ENCODE measurements at regions not wholly inside any gene's neighbourhood (a gene's known extent, or its start where the extent isn't known, plus 50 kb on each side); places are given as distances from the start of the nearest gene placed in this dataset.

DNA sequence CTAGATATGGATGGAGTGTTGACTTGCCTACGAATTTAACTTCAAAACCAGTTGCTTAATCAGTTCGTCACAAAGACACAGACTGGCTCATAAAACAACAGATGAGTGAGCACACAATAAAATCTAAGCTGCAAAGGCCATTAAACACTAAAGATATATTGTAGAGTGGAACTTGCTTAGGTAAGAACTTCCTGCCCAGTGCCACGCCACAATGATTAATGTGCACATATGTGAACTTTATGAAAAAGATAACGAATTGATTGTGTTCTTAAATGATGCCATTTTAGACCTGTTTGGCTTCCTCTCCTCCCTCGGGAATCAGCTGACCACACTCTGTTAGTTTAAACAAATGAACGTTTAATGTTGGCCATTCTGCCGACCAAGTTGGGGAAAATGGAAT, 2031.3 kb upstream of the CELF4 start:
- Histone ChIP-seq H3K9me3 (ENCODE audit: low read length) (no peaks in the 10 kb centered on the region), H2AFZ (ENCODE audit: low read length) (no peak overlapping the region), H3K4me1 (ENCODE audit: insufficient read depth, low read length, poor library complexity, severe bottlenecking) (no peaks in the 10 kb centered on the region), H3K27ac (ENCODE audit: low read depth, low read length, poor library complexity, severe bottlenecking) (no peak overlapping the region), H3K4me2 (ENCODE audit: low read length) (no peak overlapping the region), H3K9me2 (ENCODE audit: insufficient read depth, low read length) (no peaks in the 10 kb centered on the region), H3K36me3 (ENCODE audit: insufficient read depth, low read length) (no peaks in the 10 kb centered on the region), H3K79me2 (ENCODE audit: insufficient read depth, low read depth, low read length) (no peaks in the 10 kb centered on the region), H4K20me1 (ENCODE audit: insufficient read depth, low read length) (no peaks in the 10 kb centered on the region), H3K4me3 (ENCODE audit: low read depth, low read length, poor library complexity, severe bottlenecking) (no peak overlapping the region)
- BruUV-seq (replicated peaks): no TSS peak
- ChIA-PET POLR2A (no interaction called here), CTCF (ENCODE audit: unreplicated experiment) (no interaction called here)
- DNase-seq (ENCODE audit: low spot score): no peak
- intact Hi-C loops (cut with micrococcal nuclease; ENCODE audit: unreplicated experiment): no loop called here
- TF ChIP-seq, protein P1, sequence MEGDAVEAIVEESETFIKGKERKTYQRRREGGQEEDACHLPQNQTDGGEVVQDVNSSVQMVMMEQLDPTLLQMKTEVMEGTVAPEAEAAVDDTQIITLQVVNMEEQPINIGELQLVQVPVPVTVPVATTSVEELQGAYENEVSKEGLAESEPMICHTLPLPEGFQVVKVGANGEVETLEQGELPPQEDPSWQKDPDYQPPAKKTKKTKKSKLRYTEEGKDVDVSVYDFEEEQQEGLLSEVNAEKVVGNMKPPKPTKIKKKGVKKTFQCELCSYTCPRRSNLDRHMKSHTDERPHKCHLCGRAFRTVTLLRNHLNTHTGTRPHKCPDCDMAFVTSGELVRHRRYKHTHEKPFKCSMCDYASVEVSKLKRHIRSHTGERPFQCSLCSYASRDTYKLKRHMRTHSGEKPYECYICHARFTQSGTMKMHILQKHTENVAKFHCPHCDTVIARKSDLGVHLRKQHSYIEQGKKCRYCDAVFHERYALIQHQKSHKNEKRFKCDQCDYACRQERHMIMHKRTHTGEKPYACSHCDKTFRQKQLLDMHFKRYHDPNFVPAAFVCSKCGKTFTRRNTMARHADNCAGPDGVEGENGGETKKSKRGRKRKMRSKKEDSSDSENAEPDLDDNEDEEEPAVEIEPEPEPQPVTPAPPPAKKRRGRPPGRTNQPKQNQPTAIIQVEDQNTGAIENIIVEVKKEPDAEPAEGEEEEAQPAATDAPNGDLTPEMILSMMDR (conservative IDR thresholded peaks at IDR 0.05; ENCODE audit: low read length): no peak
- no peak for TF ChIP-seq EZH2phosphoT487 (IDR thresholded peaks at IDR 0.05; ENCODE audit: borderline replicate concordance, low read depth, low read length)

- ChIA-PET CTCF (ENCODE audit: unreplicated experiment) (no interaction called here), POLR2A (no interaction called here)
- Histone ChIP-seq H3K36me3 (ENCODE audit: insufficient read depth, low read length) (no peaks in the 10 kb centered on the region), H3K79me2 (ENCODE audit: insufficient read depth, low read depth, low read length) (no peaks in the 10 kb centered on the region), H3K4me3 (ENCODE audit: low read depth, low read length, poor library complexity, severe bottlenecking) (no peak overlapping the region), H3K9me3 (ENCODE audit: low read length) (no peaks in the 10 kb centered on the region), H3K27ac (ENCODE audit: low read depth, low read length, poor library complexity, severe bottlenecking) (no peak overlapping the region), H3K9me2 (ENCODE audit: insufficient read depth, low read length) (no peaks in the 10 kb centered on the region), H3K4me1 (ENCODE audit: insufficient read depth, low read length, poor library complexity, severe bottlenecking) (no peaks in the 10 kb centered on the region), H2AFZ (ENCODE audit: low read length) (no peak overlapping the region), H4K20me1 (ENCODE audit: insufficient read depth, low read length) (no peaks in the 10 kb centered on the region), H3K4me2 (ENCODE audit: low read length) (no peak overlapping the region)
- DNase-seq (ENCODE audit: low spot score): no peak
- no TSS peak for BruUV-seq (replicated peaks)
- intact Hi-C loops (cut with micrococcal nuclease; ENCODE audit: unreplicated experiment): no loop called here
- no peak for TF ChIP-seq EZH2phosphoT487 (IDR thresholded peaks at IDR 0.05; ENCODE audit: borderline replicate concordance, low read depth, low read length)
- TF ChIP-seq, protein P1 (conservative IDR thresholded peaks at IDR 0.05; ENCODE audit: low read length): no peak
These were observed 2030.6 kb upstream of the CELF4 start for GRCh38 chr18:39596221-39596620.

- Histone ChIP-seq H3K79me2 (ENCODE audit: insufficient read depth, low read depth, low read length) (no peaks in the 10 kb centered on the region), H3K4me3 (ENCODE audit: low read depth, low read length, poor library complexity, severe bottlenecking) (no peak overlapping the region), H3K9me2 (ENCODE audit: insufficient read depth, low read length) (no peaks in the 10 kb centered on the region), H3K9me3 (ENCODE audit: low read length) (no peaks in the 10 kb centered on the region), H3K4me1 (ENCODE audit: insufficient read depth, low read length, poor library complexity, severe bottlenecking) (no peaks in the 10 kb centered on the region), H3K27ac (ENCODE audit: low read depth, low read length, poor library complexity, severe bottlenecking) (no peak overlapping the region), H4K20me1 (ENCODE audit: insufficient read depth, low read length) (no peaks in the 10 kb centered on the region), H2AFZ (ENCODE audit: low read length) (no peak overlapping the region), H3K4me2 (ENCODE audit: low read length) (no peak overlapping the region), H3K36me3 (ENCODE audit: insufficient read depth, low read length) (no peaks in the 10 kb centered on the region)
- DNase-seq (ENCODE audit: low spot score): no peak
- intact Hi-C loops (cut with micrococcal nuclease; ENCODE audit: unreplicated experiment): no loop called here
- BruUV-seq (replicated peaks): no TSS peak
- POLR2A ChIA-PET: no interaction called here
- CTCF ChIA-PET (ENCODE audit: unreplicated experiment): no interaction called here
- no peak for TF ChIP-seq EZH2phosphoT487 (IDR thresholded peaks at IDR 0.05; ENCODE audit: borderline replicate concordance, low read depth, low read length)
- TF ChIP-seq, protein P1 (conservative IDR thresholded peaks at IDR 0.05; ENCODE audit: low read length): no peak
These were observed 2028.6 kb upstream of the CELF4 start for GRCh38 chr18:39594206-39594605.
